K562 (cell line): ENCODE measurements at regions not wholly inside any gene's neighbourhood (a gene's known extent, or its start where the extent isn't known, plus 50 kb on each side); places are given as distances from the start of the nearest gene placed in this dataset.

Experiments used
- ATAC-seq: fragments of 200-7000 bp; cut with Tn5 transposase; 3 replicates; pipeline ENCODE4 v1.9.1; 2020; ENCODE audit warnings: moderate library complexity
- BruUV-seq: library from RNA; stranded (reverse); fragments of 400-500 nt; replicated peaks from 2 replicates; lab custom pipeline; 2021; lab: Mats Ljungman, UMichigan
- CTCF ChIA-PET: fragments of 300-600 bp; formaldehyde crosslinking; extraction: SDS; loops from one replicate; lab custom pipeline; 2021; ENCODE audit warnings: low intra/inter-chr PET ratio; lab: Yijun Ruan, JAX
- POLR2A ChIA-PET: fragments of 300-600, 350-650 bp; sonication (Branson Sonifier 250); formaldehyde crosslinking; extraction: SDS; loops from one replicate; lab custom pipeline; 2021; ENCODE audit warnings: antibody characterized with exemption, inconsistent platforms; lab: Yijun Ruan, JAX
- DNase-seq, 4 experiments: peaks; one replicate each; pipeline versions ENCODE4 v3.0.0 to v3.0.0-alpha.2; 2011 to 2018; ENCODE audit warnings: low spot score in 3 of 4, mixed read lengths in 3 of 4; ENCODE audit errors: extremely low read depth in 1 of 4
- FAIRE-seq: peaks from 2 replicates; lab custom pipeline; 2011; peaks lifted over from hg19 to GRCh38; lab: Jason Lieb, UNC
- H2AFZ ChIP-seq: 2 replicates; pipeline ENCODE4 v1.6.0; 2011; ENCODE audit warnings: low read depth, low read length, control low read depth, inconsistent platforms
- H3K27ac ChIP-seq: fragments of 200-600 bp; 3 replicates; pipeline ENCODE4 v1.8.0; 2011; ENCODE audit warnings: low read depth, mild to moderate bottlenecking, control low read depth, inconsistent platforms, low read length, moderate library complexity, mixed read lengths; ENCODE audit errors: extremely low read depth
- H3K27me3 ChIP-seq, 2 experiments: fragments of 300-600 bp in 1 of 2; 2 replicates in 1 of 2; 3 replicates in 1 of 2; pipeline versions ENCODE4 v1.6.0 to v1.8.0; 2011; ENCODE audit warnings: inconsistent platforms in 2 of 2, low read length in 2 of 2, mild to moderate bottlenecking in 1 of 2, mixed read lengths in 1 of 2, moderate library complexity in 1 of 2; ENCODE audit not compliant: control insufficient read depth in 2 of 2, insufficient read depth in 2 of 2
- H3K36me3 ChIP-seq: fragments of 300-600 bp; 3 replicates; pipeline ENCODE4 v1.8.0; 2011; ENCODE audit warnings: mild to moderate bottlenecking, low read length, inconsistent platforms; ENCODE audit not compliant: control insufficient read depth, insufficient read depth
- H3K4me1 ChIP-seq, 2 experiments: fragments of 200-600 bp in 1 of 2; replicated peaks in 1 of 2; 2 replicates in 1 of 2; 3 replicates in 1 of 2; pipeline versions ENCODE4 v1.5.1 to v1.8.0; 2011; ENCODE audit warnings: inconsistent platforms in 2 of 2, low read length in 2 of 2, mild to moderate bottlenecking in 1 of 2, mixed read lengths in 1 of 2, moderate library complexity in 1 of 2; ENCODE audit not compliant: control insufficient read depth in 2 of 2, insufficient read depth in 2 of 2
- H3K4me2 ChIP-seq: 2 replicates; pipeline ENCODE4 v1.6.1; 2011; ENCODE audit warnings: low read length, control low read depth, inconsistent platforms, mixed read lengths; ENCODE audit not compliant: insufficient read depth
- H3K4me3 ChIP-seq: fragments of 200-600 bp; sonication (generic), shearing (Covaris generic); 2 replicates; pipeline ENCODE4 v1.5.1; 2016; ENCODE audit warnings: control low read depth, inconsistent platforms
- H3K79me2 ChIP-seq: fragments of 200-600 bp; 3 replicates; pipeline ENCODE4 v1.8.0; 2011; ENCODE audit warnings: low read length, inconsistent platforms; ENCODE audit not compliant: control insufficient read depth, insufficient read depth
- H3K9ac ChIP-seq, 2 experiments: 2 replicates each; pipeline versions ENCODE4 v1.6.0 to v1.6.1; 2011; ENCODE audit warnings: low read depth in 2 of 2, low read length in 2 of 2, control low read depth in 1 of 2, inconsistent platforms in 1 of 2, mild to moderate bottlenecking in 1 of 2, mixed read lengths in 1 of 2; ENCODE audit not compliant: insufficient read depth in 1 of 2
- H3K9me1 ChIP-seq: one replicate; pipeline ENCODE4 v1.6.0; 2011; ENCODE audit warnings: inconsistent platforms, mild to moderate bottlenecking, low read length, moderate library complexity; ENCODE audit not compliant: control insufficient read depth, insufficient read depth
- H3K9me3 ChIP-seq: replicated peaks from 2 replicates; pipeline ENCODE4 v1.5.1; 2011; ENCODE audit warnings: low read depth, low read length, inconsistent platforms; ENCODE audit not compliant: control insufficient read depth, insufficient read depth
- H4K20me1 ChIP-seq: replicated peaks from 2 replicates; pipeline ENCODE4 v1.6.1; 2011; ENCODE audit warnings: low read length, inconsistent platforms, mixed read lengths; ENCODE audit not compliant: control insufficient read depth, insufficient read depth
- BMI1 ChIP-seq: fragments of 150-350 bp; IDR thresholded peaks from 2 replicates; pipeline ENCODE4 v1.6.1; 2014; ENCODE audit warnings: low read length
- CBFA2T3 ChIP-seq: fragments of 450-650 bp; IDR thresholded peaks from 2 replicates; pipeline ENCODE4 v1.6.1; 2017
- CBX8 ChIP-seq: fragments of 200-600 bp; sonication (generic); IDR thresholded peaks from 2 replicates; pipeline ENCODE4 v1.6.1; 2012; ENCODE audit warnings: borderline replicate concordance, mixed run types, low read depth, mild to moderate bottlenecking, moderate library complexity, mixed read lengths, low read length, control low read depth, inconsistent platforms; ENCODE audit not compliant: poor library complexity, severe bottlenecking; ENCODE audit errors: extremely low read depth
- CREM ChIP-seq: IDR thresholded peaks from 2 replicates; pipeline ENCODE4 v1.6.1; 2014; ENCODE audit warnings: antibody characterized with exemption, low read depth
- DPF2 ChIP-seq: fragments of 450-650 bp; IDR thresholded peaks from 2 replicates; pipeline ENCODE4 v1.6.1; 2016
- ILF3 ChIP-seq: fragments of 450-650 bp; IDR thresholded peaks from 2 replicates; pipeline ENCODE4 v1.6.1; 2018; ENCODE audit warnings: antibody characterized with exemption, mild to moderate bottlenecking, moderate library complexity, borderline replicate concordance
- NCOA4 ChIP-seq: fragments of 450-650 bp; IDR thresholded peaks from 2 replicates; pipeline ENCODE4 v1.6.1; 2018; ENCODE audit warnings: mild to moderate bottlenecking; ENCODE audit not compliant: partially characterized antibody
- NFYB ChIP-seq: IDR thresholded peaks from 2 replicates; pipeline ENCODE4 v1.6.1; 2011; ENCODE audit warnings: mild to moderate bottlenecking, moderate library complexity; ENCODE audit not compliant: insufficient read length; ENCODE audit errors: extremely low read depth
- WGBS: fragments of 100-300 bp; shearing (Covaris generic); methylation state at CpG from one replicate; pipeline ENCODE4 v1.1.6; 2016; ENCODE audit warnings: low coverage, mixed read lengths; ENCODE audit not compliant: insufficient coverage; ENCODE audit errors: missing lambda C conversion rate; 5-methylcytosine and 5-hydroxymethylcytosine counted together
- in situ Hi-C: fragments of 300-500 bp; cut with MboI; formaldehyde crosslinking; loops from 4 replicates; pipeline ENCODE4 v1.15.0; 2018; ENCODE audit warnings: inconsistent platforms, mixed read lengths
- intact Hi-C: fragments of 100-400 bp; cut with micrococcal nuclease; formaldehyde crosslinking; loops from 2 replicates; pipeline ENCODE4 v1.14.2; 2022
- TF ChIP-seq, protein P1 (sequence below), 2 experiments: fragments of 450-650 bp; formaldehyde crosslinking in 1 of 2; IDR thresholded peaks; 2 replicates each; pipeline versions ENCODE4 v1.4.0 to v1.6.1; 2014 to 2020; ENCODE audit warnings: mild to moderate bottlenecking in 2 of 2, borderline replicate concordance in 1 of 2, low read depth in 1 of 2
- TF ChIP-seq, protein P2 (sequence below), 3 experiments: IDR thresholded peaks in 2 of 3; conservative IDR thresholded peaks in 1 of 3; 2 replicates each; pipeline ENCODE4 v1.5.1; 2011 to 2012; ENCODE audit warnings: low read length in 3 of 3, mild to moderate bottlenecking in 3 of 3, control low read depth in 2 of 3, improper control_type of control experiment in 1 of 3, inconsistent platforms in 1 of 3, low read depth in 1 of 3, mixed read lengths in 1 of 3, moderate library complexity in 1 of 3; ENCODE audit not compliant: insufficient read depth in 2 of 3

- H3K4me2 ChIP-seq: no peak overlapping the region
- DNase-seq (peak; percentile 52 to 76 (median 74)), FAIRE-seq (peak; percentile 85), ATAC-seq (peak; percentile 90)
- H3K9me3 ChIP-seq: no peaks in the 10 kb centered on the region
- H3K9me1 ChIP-seq: no peaks in the 10 kb centered on the region
- H3K4me3 ChIP-seq: no peak overlapping the region
- peaks cover 7% of the 10 kb centered on the region; the same call in 1 of the 2 replicates for H4K20me1 ChIP-seq
- H3K27ac ChIP-seq: no peak overlapping the region
- no peaks in the 10 kb centered on the region for H3K4me1 ChIP-seq
- BruUV-seq: no TSS peak
- POLR2A ChIA-PET: interaction anchor here (0.6 kb wide), 1 partner anchor 60 kb away, joined by 5 read pairs; no protein-coding TSS in a partner anchor
- WGBS: 13% methylated on average over 21 of the region's 21 CpGs
- no peak overlapping the region for H2AFZ ChIP-seq
- H3K79me2 ChIP-seq: no peaks in the 10 kb centered on the region
- no peaks in the 10 kb centered on the region for H3K36me3 ChIP-seq
- in situ Hi-C loops (loop anchor here (5.0 to 10.0 kb wide), 2 partner anchors 169 to 502 kb away; no protein-coding TSS in a partner anchor), intact Hi-C loops (loop anchor here (1.0 to 10.0 kb wide), 4 partner anchors 166 to 504 kb away; no protein-coding TSS in a partner anchor)
- H3K9ac ChIP-seq: no peak overlapping the region
- H3K27me3 ChIP-seq: peaks cover 17 to 55% of the 10 kb centered on the region in 2 experiments
- CTCF ChIA-PET: interaction anchor here (0.6 to 1.7 kb wide), 7 partner anchors 165 to 504 kb away, joined by 3 to 19 read pairs (median 4); no protein-coding TSS in a partner anchor
- TF ChIP-seq CREM: peak; percentile 30; the same call in 1 of the 2 replicates
- TF ChIP-seq NFYB: no peak
- no peak for TF ChIP-seq CBFA2T3
- no peak for TF ChIP-seq DPF2
- no peak for TF ChIP-seq NCOA4
- no peak for TF ChIP-seq ILF3
- no peak for TF ChIP-seq BMI1
- no peak for TF ChIP-seq CBX8
- TF ChIP-seq, protein P1, sequence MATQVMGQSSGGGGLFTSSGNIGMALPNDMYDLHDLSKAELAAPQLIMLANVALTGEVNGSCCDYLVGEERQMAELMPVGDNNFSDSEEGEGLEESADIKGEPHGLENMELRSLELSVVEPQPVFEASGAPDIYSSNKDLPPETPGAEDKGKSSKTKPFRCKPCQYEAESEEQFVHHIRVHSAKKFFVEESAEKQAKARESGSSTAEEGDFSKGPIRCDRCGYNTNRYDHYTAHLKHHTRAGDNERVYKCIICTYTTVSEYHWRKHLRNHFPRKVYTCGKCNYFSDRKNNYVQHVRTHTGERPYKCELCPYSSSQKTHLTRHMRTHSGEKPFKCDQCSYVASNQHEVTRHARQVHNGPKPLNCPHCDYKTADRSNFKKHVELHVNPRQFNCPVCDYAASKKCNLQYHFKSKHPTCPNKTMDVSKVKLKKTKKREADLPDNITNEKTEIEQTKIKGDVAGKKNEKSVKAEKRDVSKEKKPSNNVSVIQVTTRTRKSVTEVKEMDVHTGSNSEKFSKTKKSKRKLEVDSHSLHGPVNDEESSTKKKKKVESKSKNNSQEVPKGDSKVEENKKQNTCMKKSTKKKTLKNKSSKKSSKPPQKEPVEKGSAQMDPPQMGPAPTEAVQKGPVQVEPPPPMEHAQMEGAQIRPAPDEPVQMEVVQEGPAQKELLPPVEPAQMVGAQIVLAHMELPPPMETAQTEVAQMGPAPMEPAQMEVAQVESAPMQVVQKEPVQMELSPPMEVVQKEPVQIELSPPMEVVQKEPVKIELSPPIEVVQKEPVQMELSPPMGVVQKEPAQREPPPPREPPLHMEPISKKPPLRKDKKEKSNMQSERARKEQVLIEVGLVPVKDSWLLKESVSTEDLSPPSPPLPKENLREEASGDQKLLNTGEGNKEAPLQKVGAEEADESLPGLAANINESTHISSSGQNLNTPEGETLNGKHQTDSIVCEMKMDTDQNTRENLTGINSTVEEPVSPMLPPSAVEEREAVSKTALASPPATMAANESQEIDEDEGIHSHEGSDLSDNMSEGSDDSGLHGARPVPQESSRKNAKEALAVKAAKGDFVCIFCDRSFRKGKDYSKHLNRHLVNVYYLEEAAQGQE (IDR thresholded peaks at IDR 0.05; ENCODE audit: borderline replicate concordance): peak; percentile 38; the same call in 1 of the 2 replicates
- TF ChIP-seq, protein P1 (CRISPR knock-in tag; IDR thresholded peaks at IDR 0.05; ENCODE audit: low read depth): no peak
- TF ChIP-seq, protein P2, sequence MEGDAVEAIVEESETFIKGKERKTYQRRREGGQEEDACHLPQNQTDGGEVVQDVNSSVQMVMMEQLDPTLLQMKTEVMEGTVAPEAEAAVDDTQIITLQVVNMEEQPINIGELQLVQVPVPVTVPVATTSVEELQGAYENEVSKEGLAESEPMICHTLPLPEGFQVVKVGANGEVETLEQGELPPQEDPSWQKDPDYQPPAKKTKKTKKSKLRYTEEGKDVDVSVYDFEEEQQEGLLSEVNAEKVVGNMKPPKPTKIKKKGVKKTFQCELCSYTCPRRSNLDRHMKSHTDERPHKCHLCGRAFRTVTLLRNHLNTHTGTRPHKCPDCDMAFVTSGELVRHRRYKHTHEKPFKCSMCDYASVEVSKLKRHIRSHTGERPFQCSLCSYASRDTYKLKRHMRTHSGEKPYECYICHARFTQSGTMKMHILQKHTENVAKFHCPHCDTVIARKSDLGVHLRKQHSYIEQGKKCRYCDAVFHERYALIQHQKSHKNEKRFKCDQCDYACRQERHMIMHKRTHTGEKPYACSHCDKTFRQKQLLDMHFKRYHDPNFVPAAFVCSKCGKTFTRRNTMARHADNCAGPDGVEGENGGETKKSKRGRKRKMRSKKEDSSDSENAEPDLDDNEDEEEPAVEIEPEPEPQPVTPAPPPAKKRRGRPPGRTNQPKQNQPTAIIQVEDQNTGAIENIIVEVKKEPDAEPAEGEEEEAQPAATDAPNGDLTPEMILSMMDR (IDR thresholded peaks at IDR 0.05 in 2 of 3, conservative IDR thresholded peaks at IDR 0.05 in 1 of 3; ENCODE audit: insufficient read depth in 2 of 3, low read depth in 1 of 3, low read length in 3 of 3): peak; percentile 64 to 79 (median 71)
Measured at GRCh38 chr21:41612674-41613532, 104.9 kb upstream of the TMPRSS2 start.
